Smooth muscle cell (in vitro differentiated cells): ENCODE measurements at regions not wholly inside any gene's neighbourhood (a gene's known extent, or its start where the extent isn't known, plus 50 kb on each side); places are given as distances from the start of the nearest gene placed in this dataset.

ENCODE experiments used
- DNase-seq: peaks from one replicate; lab custom pipeline; 2025; ENCODE audit not compliant: unreplicated experiment; lab: John Stamatoyannopoulos, UW
- H2AFZ ChIP-seq: fragments of 200-600 bp; sonication (generic); 2 replicates; pipeline ENCODE4 v1.6.0; 2016; ENCODE audit warnings: antibody characterized with exemption, low read depth, mild to moderate bottlenecking
- H3F3A ChIP-seq: fragments of 200-600 bp; sonication (generic); 2 replicates; pipeline ENCODE4 v1.6.0; 2017; ENCODE audit warnings: antibody characterized with exemption, low read depth
- H3K27ac ChIP-seq: fragments of 200-600 bp; sonication (generic); 2 replicates; pipeline ENCODE4 v1.5.1; 2016; ENCODE audit warnings: low read depth, mild to moderate bottlenecking
- H3K27me3 ChIP-seq: fragments of 200-600 bp; sonication (generic); 2 replicates; pipeline ENCODE4 v1.6.1; 2016; ENCODE audit warnings: low read depth, mild to moderate bottlenecking
- H3K36me3 ChIP-seq: fragments of 200-600 bp; sonication (generic); 2 replicates; pipeline ENCODE4 v1.5.1; 2016; ENCODE audit warnings: low read depth
- H3K4me1 ChIP-seq: fragments of 200-600 bp; sonication (generic); 2 replicates; pipeline ENCODE4 v1.5.1; 2016; ENCODE audit warnings: low read depth
- H3K4me2 ChIP-seq: fragments of 200-600 bp; sonication (generic); 2 replicates; pipeline ENCODE4 v1.6.0; 2016; ENCODE audit warnings: mild to moderate bottlenecking
- H3K4me3 ChIP-seq: fragments of 200-600 bp; sonication (generic); 2 replicates; pipeline ENCODE4 v1.5.1; 2016; ENCODE audit warnings: mild to moderate bottlenecking
- H3K79me2 ChIP-seq: fragments of 200-600 bp; sonication (generic); 2 replicates; pipeline ENCODE4 v1.6.0; 2016; ENCODE audit warnings: low read depth, mild to moderate bottlenecking
- H3K9ac ChIP-seq: fragments of 200-600 bp; sonication (generic); 2 replicates; pipeline ENCODE4 v1.6.0; 2016; ENCODE audit warnings: low read depth
- H3K9me3 ChIP-seq: fragments of 200-600 bp; sonication (generic); replicated peaks from 2 replicates; pipeline ENCODE4 v1.5.1; 2016; ENCODE audit warnings: low read depth
- H4K20me1 ChIP-seq: fragments of 200-600 bp; sonication (generic); 2 replicates; pipeline ENCODE4 v1.6.0; 2016; ENCODE audit warnings: low read depth
- CTCF ChIP-seq: fragments of 200-600 bp; sonication (generic); IDR thresholded peaks from 2 replicates; pipeline ENCODE4 v1.5.1; 2017; ENCODE audit warnings: borderline replicate concordance, mild to moderate bottlenecking, antibody characterized with exemption; ENCODE audit not compliant: insufficient read depth, poor library complexity, severe bottlenecking
- WGBS: methylation state at CpG from one replicate; pipeline ENCODE4 v1.1.7; 2016; ENCODE audit warnings: low lambda C conversion rate; 5-methylcytosine and 5-hydroxymethylcytosine counted together

- no peak overlapping the region for H3K4me2 ChIP-seq
- H2AFZ ChIP-seq: no peak overlapping the region
- H3K4me1 ChIP-seq: no peaks in the 10 kb centered on the region
- WGBS: 91% methylated on average over 12 of the region's 13 CpGs
- no peak overlapping the region for H3K9ac ChIP-seq
- H3K9me3 ChIP-seq: no peaks in the 10 kb centered on the region
- no peaks in the 10 kb centered on the region for H3K79me2 ChIP-seq
- H3K36me3 ChIP-seq: no peaks in the 10 kb centered on the region
- no peak overlapping the region for H3K27ac ChIP-seq
- DNase-seq: no peak
- H3F3A ChIP-seq: no peaks in the 10 kb centered on the region
- no peak for TF ChIP-seq CTCF
- H3K4me3 ChIP-seq: no peak overlapping the region
- no peaks in the 10 kb centered on the region for H4K20me1 ChIP-seq
- peaks cover 24% of the 10 kb centered on the region for H3K27me3 ChIP-seq
Observed at GRCh38 chr20:46789339-46790028, 80.0 kb downstream of the SLC2A10 start.

GRCh38 chr20:46791722-46792416, 82.4 kb downstream of the SLC2A10 start:
- 69% methylated on average over 10 of the region's 10 CpGs for WGBS
- no peak for DNase-seq
- H3K4me1 ChIP-seq: no peaks in the 10 kb centered on the region
- H3K9me3 ChIP-seq: no peaks in the 10 kb centered on the region
- no peak overlapping the region for H3K27ac ChIP-seq
- H4K20me1 ChIP-seq: no peaks in the 10 kb centered on the region
- TF ChIP-seq CTCF: no peak
- no peak overlapping the region for H2AFZ ChIP-seq
- H3K27me3 ChIP-seq: peaks cover 26% of the 10 kb centered on the region
- H3K4me2 ChIP-seq: no peak overlapping the region
- no peaks in the 10 kb centered on the region for H3K79me2 ChIP-seq
- H3K4me3 ChIP-seq: no peak overlapping the region
- no peak overlapping the region for H3K9ac ChIP-seq
- no peaks in the 10 kb centered on the region for H3K36me3 ChIP-seq
- no peaks in the 10 kb centered on the region for H3F3A ChIP-seq

- 76% methylated on average over 5 of the region's 5 CpGs for WGBS
- TF ChIP-seq CTCF: no peak
- Histone ChIP-seq H3K4me2 (no peak overlapping the region), H2AFZ (no peak overlapping the region), H3K4me3 (no peak overlapping the region), H3K79me2 (no peaks in the 10 kb centered on the region), H3K9me3 (no peaks in the 10 kb centered on the region), H3K36me3 (no peaks in the 10 kb centered on the region), H3K27me3 (peaks cover 43% of the 10 kb centered on the region), H3F3A (no peaks in the 10 kb centered on the region), H4K20me1 (no peaks in the 10 kb centered on the region), H3K27ac (no peak overlapping the region), H3K4me1 (no peaks in the 10 kb centered on the region), H3K9ac (no peak overlapping the region)
- no peak for DNase-seq
Observed at GRCh38 chr20:46797206-46797605, 87.8 kb downstream of the SLC2A10 start.
